OCI-LY3 (cell line): ENCODE measurements at regions not wholly inside any gene's neighbourhood (a gene's known extent, or its start where the extent isn't known, plus 50 kb on each side); places are given as distances from the start of the nearest gene placed in this dataset.

Source experiments
- EZH2phosphoT487 ChIP-seq: fragments of 200-600 bp; shearing (Covaris generic); IDR thresholded peaks from 2 replicates; pipeline ENCODE4 v1.6.1; 2018; ENCODE audit warnings: antibody characterized with exemption, mixed run types, low read depth
- TF ChIP-seq, protein P1 (sequence below): fragments of 200-600, 300-600 bp; sonication (generic); IDR thresholded peaks from 2 replicates; pipeline ENCODE4 v1.5.1; 2014; ENCODE audit warnings: antibody characterized with exemption, low read length, low read depth

GRCh38 chr1:81430955-81431623 is 369.6 kb upstream of the ADGRL2 start:
- TF ChIP-seq, protein P1, sequence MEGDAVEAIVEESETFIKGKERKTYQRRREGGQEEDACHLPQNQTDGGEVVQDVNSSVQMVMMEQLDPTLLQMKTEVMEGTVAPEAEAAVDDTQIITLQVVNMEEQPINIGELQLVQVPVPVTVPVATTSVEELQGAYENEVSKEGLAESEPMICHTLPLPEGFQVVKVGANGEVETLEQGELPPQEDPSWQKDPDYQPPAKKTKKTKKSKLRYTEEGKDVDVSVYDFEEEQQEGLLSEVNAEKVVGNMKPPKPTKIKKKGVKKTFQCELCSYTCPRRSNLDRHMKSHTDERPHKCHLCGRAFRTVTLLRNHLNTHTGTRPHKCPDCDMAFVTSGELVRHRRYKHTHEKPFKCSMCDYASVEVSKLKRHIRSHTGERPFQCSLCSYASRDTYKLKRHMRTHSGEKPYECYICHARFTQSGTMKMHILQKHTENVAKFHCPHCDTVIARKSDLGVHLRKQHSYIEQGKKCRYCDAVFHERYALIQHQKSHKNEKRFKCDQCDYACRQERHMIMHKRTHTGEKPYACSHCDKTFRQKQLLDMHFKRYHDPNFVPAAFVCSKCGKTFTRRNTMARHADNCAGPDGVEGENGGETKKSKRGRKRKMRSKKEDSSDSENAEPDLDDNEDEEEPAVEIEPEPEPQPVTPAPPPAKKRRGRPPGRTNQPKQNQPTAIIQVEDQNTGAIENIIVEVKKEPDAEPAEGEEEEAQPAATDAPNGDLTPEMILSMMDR: no peak
- no peak for TF ChIP-seq EZH2phosphoT487
